BJ (cell line): ENCODE measurements at regions not wholly inside any gene's neighbourhood (a gene's known extent, or its start where the extent isn't known, plus 50 kb on each side); places are given as distances from the start of the nearest gene placed in this dataset.

Experiments
- CTCF ChIA-PET: fragments of 350-600 bp; formaldehyde crosslinking; extraction: SDS; loops from one replicate; lab custom pipeline; 2021; ENCODE audit warnings: antibody characterized with exemption, inconsistent platforms; lab: Yijun Ruan, JAX
- POLR2A ChIA-PET: fragments of 300-600 bp; sonication (Branson Sonifier 250); formaldehyde crosslinking; extraction: SDS; loops from one replicate; lab custom pipeline; 2021; ENCODE audit warnings: antibody characterized with exemption; lab: Charles Lee
- DNase-seq: peaks from one replicate; pipeline ENCODE4 v3.0.0-alpha.2; 2011; ENCODE audit warnings: low read depth
- H3K27me3 ChIP-seq: 2 replicates; pipeline ENCODE4 v1.6.0; 2011; ENCODE audit warnings: low read length; ENCODE audit not compliant: control insufficient read depth, insufficient read depth
- H3K36me3 ChIP-seq: 2 replicates; pipeline ENCODE4 v1.5.1; 2011; ENCODE audit warnings: low read length; ENCODE audit not compliant: control insufficient read depth, insufficient read depth
- H3K4me3 ChIP-seq: 2 replicates; pipeline ENCODE4 v1.5.1; 2011; ENCODE audit warnings: low read depth, mild to moderate bottlenecking, control low read depth, low read length
- TF ChIP-seq, protein P1 (sequence below): IDR thresholded peaks from 2 replicates; pipeline ENCODE4 v1.5.1; 2011; ENCODE audit warnings: low read depth, mild to moderate bottlenecking, control low read depth, inconsistent platforms, low read length, moderate library complexity; ENCODE audit not compliant: insufficient read depth

DNA sequence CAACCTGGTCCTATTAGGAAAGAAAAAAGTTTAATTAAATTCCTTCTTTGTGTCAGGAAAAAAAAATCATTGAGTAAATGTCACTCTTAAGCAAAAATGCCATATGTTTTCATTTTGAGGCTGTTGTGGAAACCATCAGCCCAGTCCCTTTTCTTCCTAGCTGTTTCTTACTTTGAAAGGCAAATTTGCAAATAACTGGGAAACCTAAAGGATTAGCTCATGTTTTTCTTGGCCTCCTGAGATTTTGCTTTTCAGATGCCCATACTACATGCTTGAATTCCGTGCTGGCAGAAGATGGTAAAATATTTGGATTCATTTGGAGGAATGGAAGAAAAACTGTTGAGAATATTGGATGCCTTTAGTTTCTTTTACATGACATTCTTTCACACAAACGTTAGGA is 182.1 kb upstream of the ADAMTS5 start:
- peak; percentile 60 for DNase-seq
- H3K27me3 ChIP-seq = no peaks in the 10 kb centered on the region
- CTCF ChIA-PET = interaction anchor here (1.1 to 1.7 kb wide), 2 partner anchors 10 to 15 kb away, joined by 4 to 5 read pairs; no protein-coding TSS in a partner anchor
- no peak overlapping the region for H3K4me3 ChIP-seq
- TF ChIP-seq, protein P1, sequence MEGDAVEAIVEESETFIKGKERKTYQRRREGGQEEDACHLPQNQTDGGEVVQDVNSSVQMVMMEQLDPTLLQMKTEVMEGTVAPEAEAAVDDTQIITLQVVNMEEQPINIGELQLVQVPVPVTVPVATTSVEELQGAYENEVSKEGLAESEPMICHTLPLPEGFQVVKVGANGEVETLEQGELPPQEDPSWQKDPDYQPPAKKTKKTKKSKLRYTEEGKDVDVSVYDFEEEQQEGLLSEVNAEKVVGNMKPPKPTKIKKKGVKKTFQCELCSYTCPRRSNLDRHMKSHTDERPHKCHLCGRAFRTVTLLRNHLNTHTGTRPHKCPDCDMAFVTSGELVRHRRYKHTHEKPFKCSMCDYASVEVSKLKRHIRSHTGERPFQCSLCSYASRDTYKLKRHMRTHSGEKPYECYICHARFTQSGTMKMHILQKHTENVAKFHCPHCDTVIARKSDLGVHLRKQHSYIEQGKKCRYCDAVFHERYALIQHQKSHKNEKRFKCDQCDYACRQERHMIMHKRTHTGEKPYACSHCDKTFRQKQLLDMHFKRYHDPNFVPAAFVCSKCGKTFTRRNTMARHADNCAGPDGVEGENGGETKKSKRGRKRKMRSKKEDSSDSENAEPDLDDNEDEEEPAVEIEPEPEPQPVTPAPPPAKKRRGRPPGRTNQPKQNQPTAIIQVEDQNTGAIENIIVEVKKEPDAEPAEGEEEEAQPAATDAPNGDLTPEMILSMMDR = no peak
- POLR2A ChIA-PET = no interaction called here
- no peaks in the 10 kb centered on the region for H3K36me3 ChIP-seq

DNA sequence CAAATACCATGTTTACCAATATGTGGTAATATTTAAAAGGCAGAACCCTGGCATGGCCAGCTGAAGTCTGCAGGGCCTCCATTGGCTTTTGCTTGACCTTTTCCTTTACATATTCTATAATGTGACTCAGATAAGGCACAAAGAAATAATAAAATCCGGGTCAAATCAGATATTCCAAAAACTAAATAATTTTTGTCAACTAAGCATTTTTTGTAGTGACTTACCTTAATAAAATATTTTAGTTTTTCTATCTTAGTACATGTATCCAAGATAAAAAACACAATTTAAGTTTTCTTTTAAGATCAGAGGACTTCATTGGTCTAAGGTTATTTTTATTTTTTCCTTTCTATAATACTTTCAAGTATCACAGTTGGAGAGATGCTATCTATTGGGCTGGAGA is 179.4 kb upstream of the ADAMTS5 start:
- no peak overlapping the region for H3K4me3 ChIP-seq
- TF ChIP-seq, protein P1 = no peak

DNA sequence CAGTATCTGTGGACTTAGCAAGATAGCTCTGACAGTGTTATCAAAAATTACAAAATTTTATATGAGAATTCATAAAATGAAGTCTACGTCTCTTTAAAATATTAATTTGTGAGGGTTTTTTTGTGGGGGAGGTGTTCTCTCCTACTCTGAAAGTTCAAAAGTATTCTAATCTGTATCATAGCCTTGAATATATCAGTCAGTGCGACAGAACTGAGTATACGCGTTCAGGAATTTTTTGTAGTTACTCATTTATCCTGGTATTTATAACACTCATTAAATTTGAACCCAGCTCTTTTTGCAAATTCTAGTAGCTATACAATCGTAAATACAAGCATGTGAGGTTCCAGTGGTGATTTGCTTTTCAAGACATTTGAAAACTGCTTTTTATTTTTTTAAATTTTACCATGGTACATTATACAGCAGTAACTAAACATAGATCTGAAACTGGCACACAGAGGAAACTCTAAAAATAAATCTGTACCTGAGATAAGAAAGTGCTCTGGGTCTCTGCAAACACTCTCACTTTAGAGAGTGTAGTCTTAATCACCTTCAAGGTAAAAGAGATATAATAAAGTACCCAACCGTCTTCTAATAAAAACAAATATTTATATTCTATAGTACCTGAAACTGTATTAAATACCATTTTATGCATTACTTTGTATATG is 178.4 kb upstream of the ADAMTS5 start:
- ChIA-PET CTCF (no interaction called here), POLR2A (no interaction called here)
- Histone ChIP-seq H3K4me3 (no peak overlapping the region), H3K27me3 (no peaks in the 10 kb centered on the region), H3K36me3 (no peaks in the 10 kb centered on the region)
- no peak for DNase-seq
- TF ChIP-seq, protein P1 = no peak

More for the DNA sequence above, 179.4 kb upstream of the ADAMTS5 start:
- ChIA-PET CTCF (no interaction called here), POLR2A (no interaction called here)
- H3K27me3 ChIP-seq = no peaks in the 10 kb centered on the region
- no peak for DNase-seq
- no peaks in the 10 kb centered on the region for H3K36me3 ChIP-seq

DNA sequence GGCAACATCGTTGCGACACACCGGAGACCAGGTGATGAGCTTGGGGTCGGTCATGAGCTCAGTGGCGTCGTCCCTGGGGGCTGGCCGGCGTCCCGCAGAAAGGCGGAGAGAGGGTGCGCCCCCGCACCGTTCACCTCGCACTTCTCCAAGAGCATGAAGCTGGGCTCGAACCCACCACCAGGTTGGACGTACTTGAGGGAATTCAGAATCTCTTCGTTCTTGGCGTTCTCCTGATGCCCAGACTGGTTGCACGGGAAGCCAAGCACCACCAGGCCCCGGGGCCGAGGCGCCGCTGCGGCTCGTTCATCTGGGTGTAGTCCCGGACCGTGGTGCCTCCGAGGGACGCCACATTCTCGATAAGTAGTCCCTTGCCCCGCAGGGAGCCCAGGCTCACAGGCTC is 176.6 kb upstream of the ADAMTS5 start:
- TF ChIP-seq, protein P1 = no peak
- no peaks in the 10 kb centered on the region for H3K27me3 ChIP-seq
- no peak for DNase-seq
- ChIA-PET CTCF (interaction anchor here (0.8 kb wide), 1 partner anchor 78 kb away, joined by 3 read pairs; no protein-coding TSS in a partner anchor), POLR2A (no interaction called here)
- H3K36me3 ChIP-seq = no peaks in the 10 kb centered on the region
- H3K4me3 ChIP-seq = no peak overlapping the region

DNA sequence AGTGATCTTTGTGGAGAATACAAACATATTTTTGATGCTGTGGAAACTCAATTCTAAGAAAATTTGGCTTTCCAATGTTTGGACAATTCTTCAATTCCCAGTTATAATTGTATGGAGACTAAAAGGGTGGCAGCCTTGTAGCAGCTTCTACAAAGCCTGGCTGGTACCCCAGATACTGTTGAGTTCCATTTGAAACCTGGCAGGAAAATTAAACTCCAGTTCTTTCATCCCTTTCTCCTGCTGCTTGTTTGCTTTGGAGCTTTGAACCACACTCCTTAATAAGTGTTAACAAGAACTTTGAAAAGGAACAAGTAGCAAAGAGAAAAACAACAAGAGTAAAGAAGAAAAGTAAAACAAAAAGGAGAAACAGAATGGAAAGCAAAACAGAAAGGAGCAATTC is 172.6 kb upstream of the ADAMTS5 start:
- DNase-seq = no peak
- ChIA-PET CTCF (no interaction called here), POLR2A (no interaction called here)
- no peak overlapping the region for H3K4me3 ChIP-seq
- H3K36me3 ChIP-seq = no peaks in the 10 kb centered on the region
- TF ChIP-seq, protein P1 = no peak
- no peaks in the 10 kb centered on the region for H3K27me3 ChIP-seq
